ENCODE measurements at regions not wholly inside any gene's neighbourhood (a gene's known extent, or its start where the extent isn't known, plus 50 kb on each side); places are given as distances from the start of the nearest gene placed in this dataset.

- no peak for TF ChIP-seq ZNF274 (IDR thresholded peaks at IDR 0.05; ENCODE audit: low read length)
- TF ChIP-seq ZNF274 (tag by site-specific recombination; IDR thresholded peaks at IDR 0.05; ENCODE audit: borderline replicate concordance), result no peak
- TF ChIP-seq PATZ1 (tag by site-specific recombination; IDR thresholded peaks at IDR 0.05), result no peak
- TF ChIP-seq REST (tag by site-specific recombination; IDR thresholded peaks at IDR 0.05), result no peak
- no peak for TF ChIP-seq ZNF175 (tag by site-specific recombination; IDR thresholded peaks at IDR 0.05)
Measured at GRCh38 chr20:6466075-6466810, 301.2 kb upstream of the BMP2 start.
